Transverse colon (tissue), 4 donors: ENCODE measurements at regions not wholly inside any gene's neighbourhood (a gene's known extent, or its start where the extent isn't known, plus 50 kb on each side); places are given as distances from the start of the nearest gene placed in this dataset.

ENCODE experiments used
- EP300 ChIP-seq: sonication (generic); formaldehyde crosslinking; IDR thresholded peaks from one replicate; pipeline ENCODE4 v1.6.1; 2017; ENCODE audit warnings: antibody characterized with exemption, low read depth
- POLR2A ChIP-seq: fragments of 450-650 bp; IDR thresholded peaks from one replicate; pipeline ENCODE4 v1.6.1; 2016; ENCODE audit warnings: antibody characterized with exemption, mild to moderate bottlenecking, moderate library complexity
- POLR2AphosphoS5 ChIP-seq, 3 donors: sonication (generic); formaldehyde crosslinking; IDR thresholded peaks; one replicate each; pipeline ENCODE4 v1.6.1; 2016; ENCODE audit warnings: antibody characterized with exemption in 3 of 3
- TF ChIP-seq, protein P1 (sequence below), 5 experiments: fragments of 200-600 bp in 3 of 5; fragments of 450-650 bp in 2 of 5; sonication (generic) in 3 of 5; IDR thresholded peaks; 1 replicate in 2 of 5; 2 replicates in 3 of 5; pipeline ENCODE4 v1.5.1; 2016 to 2017; ENCODE audit warnings: antibody characterized with exemption in 5 of 5, inconsistent platforms in 3 of 5, mild to moderate bottlenecking in 2 of 5, moderate library complexity in 1 of 5

DNA sequence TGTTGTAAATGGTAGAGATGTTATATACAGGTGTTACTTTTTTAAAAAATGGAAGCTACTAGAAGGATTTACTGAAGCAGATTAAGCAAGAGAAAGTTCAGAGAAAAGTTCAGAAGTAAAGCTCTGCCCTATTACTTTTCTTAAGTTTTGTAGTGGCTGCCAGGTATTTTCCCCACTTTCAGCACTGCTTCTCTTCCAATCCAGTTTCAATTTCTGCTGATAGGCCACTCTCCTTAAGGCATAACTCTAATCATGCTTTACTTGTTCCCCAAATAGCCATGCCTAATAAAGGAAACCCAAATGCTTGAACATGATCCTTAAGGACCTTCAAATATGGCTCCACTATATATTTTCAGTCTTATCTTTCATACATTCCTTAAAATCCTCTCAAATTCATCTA is 880.8 kb upstream of the CDH2 start:
- TF ChIP-seq, protein P1, sequence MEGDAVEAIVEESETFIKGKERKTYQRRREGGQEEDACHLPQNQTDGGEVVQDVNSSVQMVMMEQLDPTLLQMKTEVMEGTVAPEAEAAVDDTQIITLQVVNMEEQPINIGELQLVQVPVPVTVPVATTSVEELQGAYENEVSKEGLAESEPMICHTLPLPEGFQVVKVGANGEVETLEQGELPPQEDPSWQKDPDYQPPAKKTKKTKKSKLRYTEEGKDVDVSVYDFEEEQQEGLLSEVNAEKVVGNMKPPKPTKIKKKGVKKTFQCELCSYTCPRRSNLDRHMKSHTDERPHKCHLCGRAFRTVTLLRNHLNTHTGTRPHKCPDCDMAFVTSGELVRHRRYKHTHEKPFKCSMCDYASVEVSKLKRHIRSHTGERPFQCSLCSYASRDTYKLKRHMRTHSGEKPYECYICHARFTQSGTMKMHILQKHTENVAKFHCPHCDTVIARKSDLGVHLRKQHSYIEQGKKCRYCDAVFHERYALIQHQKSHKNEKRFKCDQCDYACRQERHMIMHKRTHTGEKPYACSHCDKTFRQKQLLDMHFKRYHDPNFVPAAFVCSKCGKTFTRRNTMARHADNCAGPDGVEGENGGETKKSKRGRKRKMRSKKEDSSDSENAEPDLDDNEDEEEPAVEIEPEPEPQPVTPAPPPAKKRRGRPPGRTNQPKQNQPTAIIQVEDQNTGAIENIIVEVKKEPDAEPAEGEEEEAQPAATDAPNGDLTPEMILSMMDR (IDR thresholded peaks at IDR 0.05), result no peak
- no peak for TF ChIP-seq EP300
- no peak for TF ChIP-seq POLR2A
- TF ChIP-seq POLR2AphosphoS5 (IDR thresholded peaks at IDR 0.05), result no peak
